Liver (tissue), 8 donors: ENCODE measurements at regions not wholly inside any gene's neighbourhood (a gene's known extent, or its start where the extent isn't known, plus 50 kb on each side); places are given as distances from the start of the nearest gene placed in this dataset.
"Not testable (repeated sequence)": the region's sequence is repeated elsewhere in the genome, so short reads cannot be mapped to it uniquely, and the experiment has no call there.

ENCODE experiments used
- DNase-seq: peaks from one replicate; pipeline ENCODE4 v3.0.0-alpha.2; 2017; ENCODE audit warnings: low spot score
- H3K27ac ChIP-seq, 2 donors: one replicate each; pipeline ENCODE4 v1.7.0; 2013; ENCODE audit warnings: inconsistent platforms in 2 of 2, low read length in 2 of 2, control low read depth in 1 of 2, low read depth in 1 of 2, mild to moderate bottlenecking in 1 of 2
- H3K27me3 ChIP-seq, 4 donors: one replicate each; pipeline versions ENCODE4 v1.6.1 to v1.7.0; 2013; ENCODE audit warnings: low read length in 3 of 4, inconsistent platforms in 1 of 4, mild to moderate bottlenecking in 1 of 4, moderate library complexity in 1 of 4; ENCODE audit not compliant: control insufficient read depth in 4 of 4, insufficient read depth in 4 of 4
- H3K36me3 ChIP-seq, 4 donors: one replicate each; pipeline versions ENCODE4 v1.6.1 to v1.7.0; 2013; ENCODE audit warnings: low read length in 3 of 4, mild to moderate bottlenecking in 3 of 4, low read depth in 1 of 4, moderate library complexity in 1 of 4; ENCODE audit not compliant: control insufficient read depth in 4 of 4, insufficient read depth in 3 of 4
- H3K4me1 ChIP-seq, 4 donors: one replicate each; pipeline versions ENCODE4 v1.6.1 to v1.7.0; 2013; ENCODE audit warnings: low read length in 3 of 4, mild to moderate bottlenecking in 3 of 4, moderate library complexity in 1 of 4; ENCODE audit not compliant: control insufficient read depth in 4 of 4, insufficient read depth in 4 of 4
- H3K4me3 ChIP-seq, 3 donors: one replicate each; pipeline versions ENCODE4 v1.6.1 to v1.7.0; 2013; ENCODE audit warnings: low read length in 3 of 3, control low read depth in 1 of 3, low read depth in 1 of 3, mild to moderate bottlenecking in 1 of 3
- H3K9ac ChIP-seq, 2 donors: one replicate each; pipeline ENCODE4 v1.7.0; 2013; ENCODE audit warnings: low read length in 2 of 2, mild to moderate bottlenecking in 2 of 2, moderate library complexity in 2 of 2, control low read depth in 1 of 2, low read depth in 1 of 2
- H3K9me3 ChIP-seq, 4 donors: one replicate each; pipeline versions ENCODE4 v1.6.1 to v1.7.0; 2013; ENCODE audit warnings: low read length in 3 of 4; ENCODE audit not compliant: control insufficient read depth in 4 of 4
- FOXA1 ChIP-seq: IDR thresholded peaks from 2 replicates; pipeline ENCODE4 v1.6.1; 2016; ENCODE audit warnings: antibody characterized with exemption
- FOXA2 ChIP-seq: IDR thresholded peaks from 2 replicates; pipeline ENCODE4 v1.6.1; 2016; ENCODE audit warnings: antibody characterized with exemption
- GABPA ChIP-seq, 2 donors: IDR thresholded peaks in 1 of 2; conservative IDR thresholded peaks in 1 of 2; 2 replicates each; pipeline ENCODE4 v1.6.1; 2016; ENCODE audit warnings: antibody characterized with exemption in 2 of 2, mild to moderate bottlenecking in 1 of 2, moderate library complexity in 1 of 2
- HNF4G ChIP-seq: IDR thresholded peaks from 2 replicates; pipeline ENCODE4 v1.6.1; 2016; ENCODE audit warnings: antibody characterized with exemption
- JUND ChIP-seq, 2 donors: IDR thresholded peaks; 2 replicates each; pipeline ENCODE4 v1.6.1; 2016; ENCODE audit warnings: antibody characterized with exemption in 2 of 2
- NR2F2 ChIP-seq: IDR thresholded peaks from 2 replicates; pipeline ENCODE4 v1.6.1; 2016; ENCODE audit warnings: antibody characterized with exemption
- RAD21 ChIP-seq, 2 donors: IDR thresholded peaks; 2 replicates each; pipeline ENCODE4 v1.6.1; 2016; ENCODE audit warnings: antibody characterized with exemption in 2 of 2, mild to moderate bottlenecking in 2 of 2
- TAF1 ChIP-seq: conservative IDR thresholded peaks from 2 replicates; pipeline ENCODE4 v1.6.1; 2016; ENCODE audit warnings: antibody characterized with exemption, mild to moderate bottlenecking
- YY1 ChIP-seq: IDR thresholded peaks from 2 replicates; pipeline ENCODE4 v1.6.1; 2016; ENCODE audit warnings: antibody characterized with exemption, mild to moderate bottlenecking
- WGBS: extraction: QIAGEN DNeasy Blood & Tissue Kit; methylation state at CpG from one replicate; pipeline ENCODE4 v1.1.7; 2013; 5-methylcytosine and 5-hydroxymethylcytosine counted together
- TF ChIP-seq, protein P1 (sequence below): IDR thresholded peaks from 2 replicates; pipeline ENCODE4 v1.6.1; 2016; ENCODE audit warnings: antibody characterized with exemption
- TF ChIP-seq, protein P2 (sequence below): IDR thresholded peaks from 2 replicates; pipeline ENCODE4 v1.6.1; 2016; ENCODE audit warnings: antibody characterized with exemption
- TF ChIP-seq, protein P3 (sequence below): fragments of 150-350 bp; IDR thresholded peaks from 2 replicates; pipeline ENCODE4 v1.5.1; 2017; ENCODE audit warnings: improper control_type of control experiment, low read depth, low read length; ENCODE audit not compliant: missing input control
- TF ChIP-seq, protein P4 (sequence below): IDR thresholded peaks from 2 replicates; pipeline ENCODE4 v1.6.1; 2016; ENCODE audit warnings: antibody characterized with exemption, mild to moderate bottlenecking
- TF ChIP-seq, protein P5 (sequence below): IDR thresholded peaks from 2 replicates; pipeline ENCODE4 v1.6.1; 2016; ENCODE audit warnings: antibody characterized with exemption
- donor health status: healthy.
- donor health status: healthy.
- donor health status: healthy.
- donor health status: healthy.
- donor health status: healthy.

DNA sequence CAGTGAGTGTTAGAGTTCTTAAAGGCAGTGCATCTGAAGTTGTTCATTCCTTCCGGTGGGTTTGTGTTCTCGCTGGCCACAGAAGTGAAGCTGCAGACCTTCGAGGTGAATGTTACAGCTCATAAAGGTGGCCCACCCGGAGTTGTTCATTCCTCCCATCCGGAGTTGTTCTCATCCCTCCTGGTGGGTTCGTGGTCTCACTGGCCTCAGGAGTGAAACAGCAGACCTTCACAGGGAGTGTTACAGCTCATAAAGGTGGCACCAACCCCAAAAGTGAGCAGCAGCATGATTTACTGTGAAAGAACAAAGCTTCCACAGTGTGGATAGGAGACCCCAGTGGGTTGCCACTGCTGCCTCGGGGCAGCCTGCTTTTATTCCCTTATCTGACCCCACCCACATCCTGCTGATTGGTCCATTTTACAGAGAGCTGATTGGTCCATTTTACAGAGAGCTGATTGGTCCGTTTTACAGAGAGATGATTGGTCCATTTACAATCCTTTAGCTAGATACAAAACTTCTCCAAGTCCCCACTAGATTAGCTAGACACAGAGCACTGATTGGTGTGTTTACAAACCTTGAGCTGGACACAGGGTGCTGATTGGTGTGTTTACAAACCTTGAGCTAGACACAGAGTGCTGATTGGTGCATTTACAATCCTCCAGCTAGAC is 57.6 kb upstream of the ATP12A start:
- H3K27ac ChIP-seq, H3K4me1 ChIP-seq, DNase-seq, H3K4me3 ChIP-seq, H3K9ac ChIP-seq, H3K9me3 ChIP-seq, H3K36me3 ChIP-seq, H3K27me3 ChIP-seq: not testable (repeated sequence)
- 89% methylated on average over 8 of the region's 8 CpGs for WGBS

DNA sequence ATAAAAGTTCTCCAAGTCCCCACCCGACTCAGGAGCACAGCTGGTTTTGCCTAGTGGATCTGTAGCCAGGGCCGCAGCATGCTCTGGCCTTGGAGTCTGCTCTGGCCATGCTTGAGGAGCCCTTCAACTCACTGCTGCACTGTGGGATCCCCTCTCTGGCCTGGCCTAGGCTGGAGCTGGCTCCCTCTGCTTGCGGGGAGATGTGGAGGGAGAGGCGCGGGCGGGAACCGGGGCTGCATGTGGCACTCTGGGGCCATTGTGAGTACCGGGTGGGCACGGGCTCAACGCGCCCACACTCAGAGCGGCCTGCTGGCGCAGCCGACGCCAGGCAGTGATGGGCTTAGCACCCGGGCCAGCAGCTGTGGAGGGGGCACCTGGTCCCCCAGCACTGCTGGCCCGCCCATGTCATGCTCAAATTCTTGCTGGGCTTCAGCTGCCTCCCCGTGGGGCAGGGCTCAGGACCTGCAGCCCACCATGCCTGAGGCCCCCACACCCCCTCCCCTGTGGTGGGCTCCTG is 57.0 kb upstream of the ATP12A start:
- no peak overlapping the region for H3K4me3 ChIP-seq
- DNase-seq, result no peak
- TF ChIP-seq NR2F2 (no peak), YY1 (no peak), RAD21 (IDR thresholded peaks at IDR 0.05) (no peak), JUND (IDR thresholded peaks at IDR 0.05) (no peak)
- TF ChIP-seq, protein P1, sequence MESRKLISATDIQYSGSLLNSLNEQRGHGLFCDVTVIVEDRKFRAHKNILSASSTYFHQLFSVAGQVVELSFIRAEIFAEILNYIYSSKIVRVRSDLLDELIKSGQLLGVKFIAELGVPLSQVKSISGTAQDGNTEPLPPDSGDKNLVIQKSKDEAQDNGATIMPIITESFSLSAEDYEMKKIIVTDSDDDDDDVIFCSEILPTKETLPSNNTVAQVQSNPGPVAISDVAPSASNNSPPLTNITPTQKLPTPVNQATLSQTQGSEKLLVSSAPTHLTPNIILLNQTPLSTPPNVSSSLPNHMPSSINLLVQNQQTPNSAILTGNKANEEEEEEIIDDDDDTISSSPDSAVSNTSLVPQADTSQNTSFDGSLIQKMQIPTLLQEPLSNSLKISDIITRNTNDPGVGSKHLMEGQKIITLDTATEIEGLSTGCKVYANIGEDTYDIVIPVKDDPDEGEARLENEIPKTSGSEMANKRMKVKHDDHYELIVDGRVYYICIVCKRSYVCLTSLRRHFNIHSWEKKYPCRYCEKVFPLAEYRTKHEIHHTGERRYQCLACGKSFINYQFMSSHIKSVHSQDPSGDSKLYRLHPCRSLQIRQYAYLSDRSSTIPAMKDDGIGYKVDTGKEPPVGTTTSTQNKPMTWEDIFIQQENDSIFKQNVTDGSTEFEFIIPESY, result no peak
- TF ChIP-seq, protein P2, sequence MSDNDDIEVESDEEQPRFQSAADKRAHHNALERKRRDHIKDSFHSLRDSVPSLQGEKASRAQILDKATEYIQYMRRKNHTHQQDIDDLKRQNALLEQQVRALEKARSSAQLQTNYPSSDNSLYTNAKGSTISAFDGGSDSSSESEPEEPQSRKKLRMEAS, result no peak
- TF ChIP-seq, protein P3, sequence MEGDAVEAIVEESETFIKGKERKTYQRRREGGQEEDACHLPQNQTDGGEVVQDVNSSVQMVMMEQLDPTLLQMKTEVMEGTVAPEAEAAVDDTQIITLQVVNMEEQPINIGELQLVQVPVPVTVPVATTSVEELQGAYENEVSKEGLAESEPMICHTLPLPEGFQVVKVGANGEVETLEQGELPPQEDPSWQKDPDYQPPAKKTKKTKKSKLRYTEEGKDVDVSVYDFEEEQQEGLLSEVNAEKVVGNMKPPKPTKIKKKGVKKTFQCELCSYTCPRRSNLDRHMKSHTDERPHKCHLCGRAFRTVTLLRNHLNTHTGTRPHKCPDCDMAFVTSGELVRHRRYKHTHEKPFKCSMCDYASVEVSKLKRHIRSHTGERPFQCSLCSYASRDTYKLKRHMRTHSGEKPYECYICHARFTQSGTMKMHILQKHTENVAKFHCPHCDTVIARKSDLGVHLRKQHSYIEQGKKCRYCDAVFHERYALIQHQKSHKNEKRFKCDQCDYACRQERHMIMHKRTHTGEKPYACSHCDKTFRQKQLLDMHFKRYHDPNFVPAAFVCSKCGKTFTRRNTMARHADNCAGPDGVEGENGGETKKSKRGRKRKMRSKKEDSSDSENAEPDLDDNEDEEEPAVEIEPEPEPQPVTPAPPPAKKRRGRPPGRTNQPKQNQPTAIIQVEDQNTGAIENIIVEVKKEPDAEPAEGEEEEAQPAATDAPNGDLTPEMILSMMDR, result no peak
- WGBS, result 92% methylated on average over 18 of the region's 18 CpGs
- H3K36me3 ChIP-seq, result no peaks in the 10 kb centered on the region
- H3K9me3 ChIP-seq, result no peaks in the 10 kb centered on the region
- no peaks in the 10 kb centered on the region for H3K27me3 ChIP-seq
- H3K27ac ChIP-seq, result no peak overlapping the region
- no peaks in the 10 kb centered on the region for H3K4me1 ChIP-seq
- no peak overlapping the region for H3K9ac ChIP-seq

DNA sequence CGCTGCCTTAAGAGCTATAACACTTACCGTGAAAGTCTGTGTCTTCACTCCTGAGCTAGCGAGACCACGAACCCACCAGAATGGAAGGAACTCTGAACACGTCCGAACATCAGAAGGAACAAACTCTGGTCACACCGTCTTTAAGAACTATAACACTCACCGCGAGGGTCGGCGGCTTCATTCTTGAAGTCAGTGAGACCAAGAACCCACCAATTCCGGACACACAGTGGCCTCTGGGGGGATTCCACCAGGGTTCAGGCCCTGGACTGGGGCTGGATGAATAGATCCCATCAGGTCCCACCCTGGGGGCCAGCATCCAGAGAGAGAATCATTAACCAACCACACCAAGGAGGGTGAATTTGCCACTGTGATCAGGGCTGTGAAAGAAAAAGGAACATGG is 55.8 kb upstream of the ATP12A start:
- WGBS, result 91% methylated on average over 12 of the region's 12 CpGs
- no peak for DNase-seq
- no peak overlapping the region for H3K27ac ChIP-seq
- H3K9me3 ChIP-seq, result no peaks in the 10 kb centered on the region
- no peaks in the 10 kb centered on the region for H3K4me1 ChIP-seq
- H3K27me3 ChIP-seq, result no peaks in the 10 kb centered on the region
- H3K4me3 ChIP-seq, result no peak overlapping the region
- H3K36me3 ChIP-seq, result no peaks in the 10 kb centered on the region
- H3K9ac ChIP-seq, result no peak overlapping the region
- TF ChIP-seq, protein P4, sequence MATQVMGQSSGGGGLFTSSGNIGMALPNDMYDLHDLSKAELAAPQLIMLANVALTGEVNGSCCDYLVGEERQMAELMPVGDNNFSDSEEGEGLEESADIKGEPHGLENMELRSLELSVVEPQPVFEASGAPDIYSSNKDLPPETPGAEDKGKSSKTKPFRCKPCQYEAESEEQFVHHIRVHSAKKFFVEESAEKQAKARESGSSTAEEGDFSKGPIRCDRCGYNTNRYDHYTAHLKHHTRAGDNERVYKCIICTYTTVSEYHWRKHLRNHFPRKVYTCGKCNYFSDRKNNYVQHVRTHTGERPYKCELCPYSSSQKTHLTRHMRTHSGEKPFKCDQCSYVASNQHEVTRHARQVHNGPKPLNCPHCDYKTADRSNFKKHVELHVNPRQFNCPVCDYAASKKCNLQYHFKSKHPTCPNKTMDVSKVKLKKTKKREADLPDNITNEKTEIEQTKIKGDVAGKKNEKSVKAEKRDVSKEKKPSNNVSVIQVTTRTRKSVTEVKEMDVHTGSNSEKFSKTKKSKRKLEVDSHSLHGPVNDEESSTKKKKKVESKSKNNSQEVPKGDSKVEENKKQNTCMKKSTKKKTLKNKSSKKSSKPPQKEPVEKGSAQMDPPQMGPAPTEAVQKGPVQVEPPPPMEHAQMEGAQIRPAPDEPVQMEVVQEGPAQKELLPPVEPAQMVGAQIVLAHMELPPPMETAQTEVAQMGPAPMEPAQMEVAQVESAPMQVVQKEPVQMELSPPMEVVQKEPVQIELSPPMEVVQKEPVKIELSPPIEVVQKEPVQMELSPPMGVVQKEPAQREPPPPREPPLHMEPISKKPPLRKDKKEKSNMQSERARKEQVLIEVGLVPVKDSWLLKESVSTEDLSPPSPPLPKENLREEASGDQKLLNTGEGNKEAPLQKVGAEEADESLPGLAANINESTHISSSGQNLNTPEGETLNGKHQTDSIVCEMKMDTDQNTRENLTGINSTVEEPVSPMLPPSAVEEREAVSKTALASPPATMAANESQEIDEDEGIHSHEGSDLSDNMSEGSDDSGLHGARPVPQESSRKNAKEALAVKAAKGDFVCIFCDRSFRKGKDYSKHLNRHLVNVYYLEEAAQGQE, result no peak
- TF ChIP-seq TAF1, result no peak
- no peak for TF ChIP-seq NR2F2
- no peak for TF ChIP-seq JUND (IDR thresholded peaks at IDR 0.05)
- TF ChIP-seq GABPA (IDR thresholded peaks at IDR 0.05 in 1 of 2, conservative IDR thresholded peaks at IDR 0.05 in 1 of 2), result no peak
- TF ChIP-seq, protein P1, result no peak
- TF ChIP-seq, protein P3, result no peak
- no peak for TF ChIP-seq HNF4G
- TF ChIP-seq, protein P5, sequence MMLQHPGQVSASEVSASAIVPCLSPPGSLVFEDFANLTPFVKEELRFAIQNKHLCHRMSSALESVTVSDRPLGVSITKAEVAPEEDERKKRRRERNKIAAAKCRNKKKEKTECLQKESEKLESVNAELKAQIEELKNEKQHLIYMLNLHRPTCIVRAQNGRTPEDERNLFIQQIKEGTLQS, result no peak
- TF ChIP-seq FOXA2, result no peak
- TF ChIP-seq YY1, result no peak
- TF ChIP-seq FOXA1, result no peak
